Omental fat pad (tissue), 3 donors: ENCODE measurements at regions not wholly inside any gene's neighbourhood (a gene's known extent, or its start where the extent isn't known, plus 50 kb on each side); places are given as distances from the start of the nearest gene placed in this dataset.

Source experiments
- ATAC-seq: fragments of 150-250 bp; one replicate; pipeline ENCODE4 v1.9.1; 2016; ENCODE audit warnings: mild to moderate bottlenecking, moderate library complexity; ENCODE audit not compliant: low FRiP score
- DNase-seq: peaks from one replicate; pipeline ENCODE4 v3.0.0-alpha.2; 2019; ENCODE audit warnings: low spot score
- TF ChIP-seq, protein P1 (sequence below), 3 donors: fragments of 450-650 bp; IDR thresholded peaks; one replicate each; pipeline ENCODE4 v1.5.1; 2016 to 2017; ENCODE audit warnings: antibody characterized with exemption in 3 of 3, mild to moderate bottlenecking in 3 of 3, moderate library complexity in 2 of 3

DNA sequence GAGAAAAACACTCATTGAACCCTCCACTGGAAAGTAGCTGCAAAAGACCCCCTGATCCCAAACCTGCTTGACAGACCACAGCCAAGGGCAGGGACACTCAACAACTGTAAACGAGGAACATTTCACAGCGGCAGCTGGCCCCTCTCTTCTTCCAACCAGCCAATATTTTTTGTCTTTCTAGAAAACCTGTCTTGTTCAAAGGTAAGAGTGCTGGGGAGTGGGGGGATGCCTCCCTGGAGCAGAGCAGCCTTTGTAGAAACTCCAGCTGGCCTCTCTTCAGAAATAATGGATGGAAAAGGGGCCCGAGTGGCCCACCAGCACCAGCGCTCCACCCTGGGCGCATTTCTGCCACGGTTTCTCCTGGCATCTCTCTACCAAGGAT lies 384.0 kb downstream of the RRAGC start:
- ATAC-seq (no peak), DNase-seq (no peak)
- TF ChIP-seq, protein P1, sequence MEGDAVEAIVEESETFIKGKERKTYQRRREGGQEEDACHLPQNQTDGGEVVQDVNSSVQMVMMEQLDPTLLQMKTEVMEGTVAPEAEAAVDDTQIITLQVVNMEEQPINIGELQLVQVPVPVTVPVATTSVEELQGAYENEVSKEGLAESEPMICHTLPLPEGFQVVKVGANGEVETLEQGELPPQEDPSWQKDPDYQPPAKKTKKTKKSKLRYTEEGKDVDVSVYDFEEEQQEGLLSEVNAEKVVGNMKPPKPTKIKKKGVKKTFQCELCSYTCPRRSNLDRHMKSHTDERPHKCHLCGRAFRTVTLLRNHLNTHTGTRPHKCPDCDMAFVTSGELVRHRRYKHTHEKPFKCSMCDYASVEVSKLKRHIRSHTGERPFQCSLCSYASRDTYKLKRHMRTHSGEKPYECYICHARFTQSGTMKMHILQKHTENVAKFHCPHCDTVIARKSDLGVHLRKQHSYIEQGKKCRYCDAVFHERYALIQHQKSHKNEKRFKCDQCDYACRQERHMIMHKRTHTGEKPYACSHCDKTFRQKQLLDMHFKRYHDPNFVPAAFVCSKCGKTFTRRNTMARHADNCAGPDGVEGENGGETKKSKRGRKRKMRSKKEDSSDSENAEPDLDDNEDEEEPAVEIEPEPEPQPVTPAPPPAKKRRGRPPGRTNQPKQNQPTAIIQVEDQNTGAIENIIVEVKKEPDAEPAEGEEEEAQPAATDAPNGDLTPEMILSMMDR (IDR thresholded peaks at IDR 0.05) = no peak

DNA sequence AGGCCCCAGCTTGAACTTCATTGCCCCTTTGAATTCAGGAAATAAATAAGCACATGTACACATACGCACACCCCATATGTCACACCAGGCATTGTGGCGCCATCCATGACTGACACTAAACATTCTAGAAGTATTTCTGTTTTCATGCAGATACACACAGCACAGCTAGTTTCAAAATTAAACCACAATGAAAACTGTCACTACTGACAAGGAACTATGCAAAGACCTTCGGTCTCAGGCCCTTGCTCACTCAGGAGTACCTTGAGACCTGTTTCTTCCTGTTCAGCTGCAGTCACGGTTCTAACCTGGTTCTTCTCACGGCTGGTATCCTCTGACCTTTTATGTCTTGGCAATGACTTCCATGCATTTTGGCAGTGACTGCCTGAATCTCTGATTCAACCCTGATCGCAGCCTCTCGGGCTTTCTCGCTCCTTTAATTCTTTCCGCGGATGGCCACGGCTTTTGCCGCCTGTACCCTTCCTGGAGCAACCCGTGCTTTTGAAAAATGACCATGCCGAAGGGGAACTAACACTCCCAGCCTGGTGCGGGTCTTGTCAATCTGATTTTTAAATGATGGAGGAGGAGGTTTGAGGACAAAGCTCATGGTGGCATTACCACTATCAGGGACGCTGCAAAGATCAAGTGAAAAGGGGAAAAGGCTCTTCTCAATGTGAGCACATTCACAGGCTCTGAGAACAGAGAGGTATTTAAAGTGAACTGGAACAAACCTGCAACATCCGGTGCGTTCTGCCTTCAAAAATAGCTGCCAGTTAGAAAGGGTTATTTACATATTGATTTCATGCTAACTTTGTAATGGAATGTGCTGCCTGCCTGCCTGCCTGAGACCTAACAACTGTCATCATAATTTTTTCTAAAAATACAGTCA lies 384.6 kb downstream of the RRAGC start:
- no peak for ATAC-seq
- TF ChIP-seq, protein P1 (IDR thresholded peaks at IDR 0.05) = no peak
- DNase-seq = no peak

DNA sequence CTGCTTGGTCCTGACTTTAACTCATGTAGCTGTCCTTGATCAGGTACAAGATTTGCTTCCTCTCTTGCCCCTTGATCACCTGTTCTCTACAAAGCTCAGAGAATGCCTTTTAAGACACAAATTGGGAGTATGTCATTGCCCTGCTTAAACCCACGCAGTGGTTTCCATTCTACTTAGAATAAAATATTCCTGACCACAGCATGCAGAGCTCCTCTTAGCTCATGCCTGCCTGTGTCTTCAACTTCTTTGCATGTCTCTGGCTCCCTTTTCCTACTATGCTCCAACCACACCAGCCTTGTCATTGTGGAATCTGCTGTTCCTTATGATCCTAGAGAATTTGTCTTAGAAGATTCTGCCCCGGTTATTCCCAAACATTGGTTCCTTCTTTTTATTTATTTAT lies 393.1 kb downstream of the RRAGC start:
- ATAC-seq (no peak), DNase-seq (no peak)
- TF ChIP-seq, protein P1 (IDR thresholded peaks at IDR 0.05) = no peak

DNA sequence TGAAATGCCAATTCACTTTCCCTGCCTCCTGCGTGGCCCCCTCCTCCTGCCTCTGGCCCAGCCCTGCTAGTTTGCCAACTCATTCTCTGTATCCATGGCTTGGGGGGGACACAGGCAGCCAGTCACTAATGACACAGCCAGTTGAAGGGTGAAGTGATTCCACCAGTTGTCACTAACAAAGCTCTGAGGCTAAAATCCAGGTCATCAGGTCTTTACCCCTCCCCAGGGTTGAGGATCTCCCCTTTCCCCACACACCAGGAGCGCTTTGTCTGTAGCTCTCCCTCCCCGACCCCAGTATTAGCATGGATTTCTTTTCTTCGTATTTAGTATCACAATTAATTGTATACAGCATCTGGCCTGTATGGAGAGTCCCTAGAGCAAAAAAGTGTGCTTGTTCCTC lies 394.1 kb downstream of the RRAGC start:
- DNase-seq (no peak), ATAC-seq (no peak)
- TF ChIP-seq, protein P1 (IDR thresholded peaks at IDR 0.05) = no peak

DNA sequence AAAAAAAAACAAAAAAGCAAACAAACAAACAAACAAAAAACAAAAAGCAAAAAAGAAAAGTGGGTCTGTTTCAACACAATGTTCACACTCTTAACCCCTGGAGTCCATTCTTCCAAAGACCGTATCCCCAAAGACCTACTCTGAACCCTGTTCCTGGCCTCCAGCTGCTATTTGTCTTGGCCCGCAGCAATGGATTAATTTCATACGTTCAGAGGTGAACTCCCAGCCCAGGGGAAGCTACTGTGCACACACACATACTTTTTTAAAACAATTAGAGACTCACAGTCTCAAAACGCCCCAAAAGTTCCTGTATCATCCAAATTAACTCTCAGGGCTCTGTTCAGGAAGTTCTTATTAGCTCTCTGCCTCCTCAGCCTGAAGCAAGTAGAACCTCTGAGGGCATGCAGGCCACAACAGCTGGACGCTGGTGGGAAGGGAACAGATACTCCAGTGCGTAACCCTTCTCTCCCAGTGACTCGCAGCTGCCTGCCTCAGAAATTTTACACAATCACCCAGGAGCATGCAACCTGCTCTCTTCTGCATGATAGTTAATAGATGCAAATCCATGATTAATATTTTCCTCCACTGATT lies 395.4 kb downstream of the RRAGC start:
- ATAC-seq (no peak), DNase-seq (no peak)
- TF ChIP-seq, protein P1 (IDR thresholded peaks at IDR 0.05) = no peak

DNA sequence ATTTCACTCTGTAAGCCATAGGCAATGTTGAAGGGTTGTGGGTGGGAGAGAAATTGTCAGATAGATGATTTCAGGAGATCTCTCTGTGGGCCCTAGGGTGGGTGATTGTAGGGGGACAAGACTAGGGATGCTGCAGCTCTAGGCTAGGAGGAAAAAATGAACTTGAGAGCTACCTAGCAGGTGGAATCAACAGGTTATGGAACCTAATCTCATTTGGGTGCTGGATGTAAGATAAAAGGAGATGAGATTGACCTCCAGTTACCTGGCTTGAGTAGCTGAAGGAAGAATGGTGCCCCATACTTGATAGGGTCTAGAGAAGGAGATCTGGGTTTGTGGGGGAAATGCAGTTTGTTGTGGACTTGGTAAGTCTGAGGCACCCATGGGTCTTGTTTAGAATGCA lies 396.5 kb downstream of the RRAGC start:
- ATAC-seq = no peak
- DNase-seq = no peak
- TF ChIP-seq, protein P1 (IDR thresholded peaks at IDR 0.05) = no peak

DNA sequence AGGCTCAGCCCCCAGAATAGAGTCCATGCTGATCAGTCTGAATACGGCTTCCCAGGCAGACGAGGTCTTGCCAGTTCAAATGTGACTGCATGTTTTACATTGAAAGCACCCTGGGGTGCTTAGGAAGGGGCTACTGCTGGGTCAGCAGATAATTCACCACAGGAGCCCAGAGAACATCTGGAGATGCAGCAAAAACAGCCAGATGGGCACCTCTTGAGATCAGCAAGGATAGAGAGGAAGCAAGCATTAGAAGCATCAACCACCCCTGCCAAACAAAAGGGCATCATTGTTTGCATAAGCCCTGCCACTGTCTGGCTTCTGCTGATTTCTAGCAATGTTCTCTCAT lies 403.1 kb downstream of the RRAGC start:
- ATAC-seq (no peak), DNase-seq (no peak)
- TF ChIP-seq, protein P1 (IDR thresholded peaks at IDR 0.05) = no peak
